H1 (cell line): ENCODE measurements at regions not wholly inside any gene's neighbourhood (a gene's known extent, or its start where the extent isn't known, plus 50 kb on each side); places are given as distances from the start of the nearest gene placed in this dataset.

Experiments used
- CTCF ChIA-PET: fragments of 300-600 bp; sonication (Branson Sonifier 250); formaldehyde crosslinking; loops from one replicate; lab custom pipeline; 2021; ENCODE audit not compliant: partially characterized antibody; lab: Charles Lee
- POLR2A ChIA-PET: fragments of 300-600 bp; sonication (Branson Sonifier 250); formaldehyde crosslinking; loops from one replicate; lab custom pipeline; 2021; ENCODE audit warnings: inconsistent platforms; ENCODE audit not compliant: partially characterized antibody; lab: Charles Lee
- DNase-seq, 2 experiments: peaks; one replicate each; pipeline versions ENCODE4 v3.0.0 to v3.0.0-alpha.2; 2010 to 2022; ENCODE audit warnings: low spot score in 2 of 2, low read depth in 1 of 2, mixed read lengths in 1 of 2
- FAIRE-seq: peaks from 2 replicates; lab custom pipeline; 2011; peaks lifted over from hg19 to GRCh38; lab: Jason Lieb, UNC
- H2AFZ ChIP-seq: 2 replicates; pipeline ENCODE4 v1.8.1; 2012; ENCODE audit warnings: low read length, inconsistent platforms
- H2AK5ac ChIP-seq: 2 replicates; pipeline ENCODE4 v1.6.1; 2013; ENCODE audit warnings: low read depth, low read length
- H2BK120ac ChIP-seq: replicated peaks from 2 replicates; pipeline ENCODE3; 2013; ENCODE audit warnings: low read depth, low read length, inconsistent platforms
- H2BK12ac ChIP-seq: 2 replicates; pipeline ENCODE4 v1.6.1; 2013; ENCODE audit warnings: low read depth, low read length
- H2BK15ac ChIP-seq: 2 replicates; pipeline ENCODE4 v1.6.1; 2013; ENCODE audit warnings: low read length
- H2BK20ac ChIP-seq: 2 replicates; pipeline ENCODE4 v1.6.1; 2013; ENCODE audit warnings: low read length
- H2BK5ac ChIP-seq: 2 replicates; pipeline ENCODE4 v1.6.1; 2013; ENCODE audit warnings: low read depth, low read length
- H3K14ac ChIP-seq: 2 replicates; pipeline ENCODE4 v1.6.1; 2013; ENCODE audit warnings: inconsistent platforms; ENCODE audit not compliant: insufficient read length
- H3K18ac ChIP-seq: 2 replicates; pipeline ENCODE4 v1.6.1; 2013; ENCODE audit warnings: low read length; ENCODE audit errors: extremely low read depth
- H3K23ac ChIP-seq: 2 replicates; pipeline ENCODE4 v1.6.1; 2013; ENCODE audit warnings: inconsistent platforms; ENCODE audit not compliant: insufficient read length
- H3K23me2 ChIP-seq: 2 replicates; pipeline ENCODE4 v1.6.1; 2013; ENCODE audit warnings: low read depth, low read length
- H3K27ac ChIP-seq: 2 replicates; pipeline ENCODE4 v1.6.1; 2011; ENCODE audit warnings: low read depth, low read length, inconsistent platforms
- H3K27me3 ChIP-seq, 4 experiments: replicated peaks in 1 of 4; 1 replicate in 1 of 4; 2 replicates in 3 of 4; pipeline versions ENCODE4 v1.6.1 to v1.8.1; 2011 to 2013; ENCODE audit warnings: low read length in 3 of 4, mild to moderate bottlenecking in 3 of 4, inconsistent platforms in 2 of 4, mixed read lengths in 2 of 4, moderate library complexity in 1 of 4; ENCODE audit not compliant: control insufficient read depth in 3 of 4, insufficient read depth in 3 of 4; ENCODE audit errors: extremely low read depth in 1 of 4
- H3K36me3 ChIP-seq, 4 experiments: 2 replicates each; pipeline versions ENCODE4 v1.6.1 to v1.8.1; 2011 to 2013; ENCODE audit warnings: mild to moderate bottlenecking in 4 of 4, low read length in 3 of 4, moderate library complexity in 2 of 4, control low read depth in 1 of 4, inconsistent platforms in 1 of 4; ENCODE audit not compliant: insufficient read depth in 4 of 4, control insufficient read depth in 2 of 4
- H3K4ac ChIP-seq: replicated peaks from 2 replicates; pipeline ENCODE3; 2013; ENCODE audit warnings: low read length, low read depth, mixed read lengths, inconsistent platforms; ENCODE audit not compliant: insufficient read length
- H3K4me1 ChIP-seq, 4 experiments: replicated peaks in 1 of 4; 1 replicate in 1 of 4; 2 replicates in 3 of 4; pipeline versions ENCODE4 v1.6.1 to v1.8.1; 2011 to 2013; ENCODE audit warnings: low read length in 3 of 4, inconsistent platforms in 2 of 4, mixed read lengths in 1 of 4; ENCODE audit not compliant: insufficient read depth in 4 of 4, control insufficient read depth in 3 of 4
- H3K4me2 ChIP-seq, 2 experiments: 2 replicates each; pipeline versions ENCODE4 v1.6.1 to v1.8.1; 2011 to 2013; ENCODE audit warnings: low read depth in 2 of 2, low read length in 2 of 2, control low read depth in 1 of 2, inconsistent platforms in 1 of 2, mild to moderate bottlenecking in 1 of 2; ENCODE audit not compliant: insufficient read depth in 1 of 2
- H3K4me3 ChIP-seq, 4 experiments: fragments of 200-600, 300-600 bp in 1 of 4; sonication (generic), shearing (Covaris generic), sonication (Bioruptor Twin) in 1 of 4; 2 replicates each; pipeline versions ENCODE4 v1.5.1 to v1.8.1; 2011 to 2016; ENCODE audit warnings: low read length in 4 of 4, low read depth in 3 of 4, control low read depth in 2 of 4, inconsistent platforms in 2 of 4, mild to moderate bottlenecking in 2 of 4, mixed read lengths in 1 of 4, moderate library complexity in 1 of 4; ENCODE audit not compliant: insufficient read depth in 2 of 4; ENCODE audit errors: extremely low read depth in 1 of 4
- H3K56ac ChIP-seq: replicated peaks from 2 replicates; pipeline ENCODE3; 2013; ENCODE audit warnings: low read depth, mild to moderate bottlenecking, mixed read lengths, low read length, inconsistent platforms; ENCODE audit not compliant: insufficient read length
- H3K79me1 ChIP-seq: 2 replicates; pipeline ENCODE4 v1.6.1; 2013; ENCODE audit warnings: low read depth, low read length, control low read depth
- H3K79me2 ChIP-seq, 2 experiments: 2 replicates each; pipeline versions ENCODE4 v1.6.1 to v1.8.1; 2012 to 2013; ENCODE audit warnings: low read length in 2 of 2, mild to moderate bottlenecking in 2 of 2, inconsistent platforms in 1 of 2; ENCODE audit not compliant: insufficient read depth in 2 of 2, control insufficient read depth in 1 of 2
- H3K9ac ChIP-seq, 4 experiments: replicated peaks in 1 of 4; 1 replicate in 1 of 4; 2 replicates in 3 of 4; pipeline versions ENCODE4 v1.6.1 to v1.8.1; 2011 to 2013; ENCODE audit warnings: low read depth in 3 of 4, low read length in 3 of 4, control low read depth in 2 of 4, mild to moderate bottlenecking in 2 of 4, moderate library complexity in 2 of 4, inconsistent platforms in 1 of 4; ENCODE audit errors: extremely low read depth in 1 of 4
- H3K9me3 ChIP-seq, 2 experiments: 2 replicates each; pipeline versions ENCODE4 v1.6.1 to v1.8.1; 2012 to 2013; ENCODE audit warnings: mild to moderate bottlenecking in 2 of 2, moderate library complexity in 2 of 2, control low read depth in 1 of 2, inconsistent platforms in 1 of 2, low read depth in 1 of 2, low read length in 1 of 2, mixed read lengths in 1 of 2; ENCODE audit not compliant: insufficient read depth in 2 of 2
- H4K20me1 ChIP-seq, 2 experiments: replicated peaks in 1 of 2; 2 replicates each; pipeline versions ENCODE3 to v1.8.1; 2011 to 2013; ENCODE audit warnings: inconsistent platforms in 2 of 2, low read length in 2 of 2, mild to moderate bottlenecking in 1 of 2; ENCODE audit not compliant: insufficient read depth in 2 of 2, control insufficient read depth in 1 of 2
- H4K5ac ChIP-seq: 2 replicates; pipeline ENCODE4 v1.6.1; 2013; ENCODE audit warnings: low read length, low read depth, mixed read lengths, inconsistent platforms; ENCODE audit not compliant: insufficient read length
- H4K8ac ChIP-seq: 2 replicates; pipeline ENCODE4 v1.8.0; 2013; ENCODE audit warnings: mild to moderate bottlenecking, moderate library complexity, low read length, inconsistent platforms; ENCODE audit not compliant: insufficient read depth; ENCODE audit errors: extremely low read depth
- H4K91ac ChIP-seq: replicated peaks from 2 replicates; pipeline ENCODE3; 2013; ENCODE audit warnings: low read length, mixed read lengths, inconsistent platforms; ENCODE audit not compliant: insufficient read length
- ASH2L ChIP-seq: fragments of 200-600, 300-600 bp; sonication (generic); IDR thresholded peaks from one replicate; pipeline ENCODE4 v1.7.1; 2017; ENCODE audit warnings: low read length
- ATF3 ChIP-seq: IDR thresholded peaks from 2 replicates; pipeline ENCODE4 v1.6.1; 2011; ENCODE audit warnings: low read depth, mild to moderate bottlenecking, low read length; ENCODE audit not compliant: insufficient read depth
- CHD1 ChIP-seq: IDR thresholded peaks from 2 replicates; pipeline ENCODE4 v1.6.1; 2012; ENCODE audit warnings: low read depth, low read length, improper control_type of control experiment
- CREB1 ChIP-seq: IDR thresholded peaks from 2 replicates; pipeline ENCODE4 v1.6.1; 2012; ENCODE audit warnings: inconsistent platforms
- EGR1 ChIP-seq: IDR thresholded peaks from 2 replicates; pipeline ENCODE4 v1.6.1; 2011; ENCODE audit warnings: low read depth, low read length, borderline replicate concordance
- GABPA ChIP-seq: IDR thresholded peaks from 2 replicates; pipeline ENCODE4 v1.6.1; 2011; ENCODE audit warnings: mild to moderate bottlenecking, low read length, moderate library complexity, borderline replicate concordance; ENCODE audit not compliant: insufficient read depth
- JUN ChIP-seq: IDR thresholded peaks from 2 replicates; pipeline ENCODE4 v1.6.1; 2011; ENCODE audit warnings: low read depth, mild to moderate bottlenecking, improper control_type of control experiment, low read length
- KDM5A ChIP-seq: fragments of 200-600 bp; IDR thresholded peaks from 2 replicates; pipeline ENCODE4 v1.7.1; 2012; ENCODE audit warnings: mild to moderate bottlenecking, low read length, inconsistent platforms, mixed read lengths
- NRF1 ChIP-seq: IDR thresholded peaks from 2 replicates; pipeline ENCODE4 v1.6.1; 2011; ENCODE audit warnings: mild to moderate bottlenecking, low read depth, low read length, improper control_type of control experiment
- RAD21 ChIP-seq, 2 experiments: IDR thresholded peaks in 1 of 2; conservative IDR thresholded peaks in 1 of 2; 2 replicates each; pipeline ENCODE4 v1.6.1; 2011; ENCODE audit warnings: low read depth in 2 of 2, low read length in 2 of 2, improper control_type of control experiment in 1 of 2, inconsistent platforms in 1 of 2, mild to moderate bottlenecking in 1 of 2, moderate library complexity in 1 of 2
- RFX5 ChIP-seq: IDR thresholded peaks from 2 replicates; pipeline ENCODE4 v1.6.1; 2011; ENCODE audit warnings: low read depth, low read length, improper control_type of control experiment, borderline replicate concordance
- SUZ12 ChIP-seq: fragments of 200-600 bp; sonication (generic); IDR thresholded peaks from 2 replicates; pipeline ENCODE4 v1.6.1; 2012; ENCODE audit warnings: mild to moderate bottlenecking, inconsistent platforms, low read length, moderate library complexity, mixed read lengths
- TBP ChIP-seq: IDR thresholded peaks from 2 replicates; pipeline ENCODE4 v1.6.1; 2011; ENCODE audit warnings: low read depth, low read length, improper control_type of control experiment
- WGBS, 2 experiments: shearing (Covaris generic) in 1 of 2; methylation state at CpG; one replicate each; pipeline versions ENCODE4 v1.1.6 to v1.1.7; 2013 to 2015; ENCODE audit warnings: low lambda C conversion rate in 2 of 2, mixed read lengths in 2 of 2, inconsistent platforms in 1 of 2, low coverage in 1 of 2, missing lambda C conversion rate in 1 of 2; ENCODE audit not compliant: insufficient replicate concordance in 2 of 2, insufficient coverage in 1 of 2, insufficient read length in 1 of 2; ENCODE audit errors: extremely low coverage in 1 of 2, missing lambda C conversion rate in 1 of 2; 5-methylcytosine and 5-hydroxymethylcytosine counted together
- TF ChIP-seq, protein P1 (sequence below): IDR thresholded peaks from 2 replicates; pipeline ENCODE4 v1.6.1; 2012; ENCODE audit warnings: inconsistent platforms

DNA sequence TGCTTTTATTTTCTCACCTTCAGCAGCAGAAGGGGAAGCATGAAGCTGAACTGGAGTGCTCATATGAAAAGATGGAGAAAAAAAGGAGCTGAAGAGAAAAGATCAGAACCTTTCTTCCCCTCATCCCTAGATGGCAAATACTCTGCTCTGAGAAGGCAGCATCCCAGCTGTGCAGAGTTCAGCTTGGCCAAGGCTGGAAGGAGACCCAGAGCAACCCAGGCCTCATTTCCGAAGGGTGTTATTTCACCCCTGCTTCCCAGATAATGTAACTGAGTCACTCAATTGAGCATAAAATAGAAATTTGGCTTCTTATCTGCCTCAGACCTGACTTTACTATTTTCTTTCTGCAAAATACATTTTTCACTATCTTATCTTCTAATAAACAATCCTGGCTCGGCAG lies 489.9 kb upstream of the BRINP1 start:
- WGBS, 2 experiments, result 95% methylated on average over 2 of the region's 2 CpGs; no CpG with 5 or more reads in 1 of the 2 experiments
- no peak overlapping the region for H3K27ac ChIP-seq
- FAIRE-seq, result no peak
- no peak for TF ChIP-seq JUN
- no peak for TF ChIP-seq GABPA
- TF ChIP-seq ASH2L, result no peak
- no peak for TF ChIP-seq EGR1
- no peak for TF ChIP-seq RFX5
- no peak for TF ChIP-seq ATF3
- no peak for TF ChIP-seq CHD1
- TF ChIP-seq RAD21 (IDR thresholded peaks at IDR 0.05 in 1 of 2, conservative IDR thresholded peaks at IDR 0.05 in 1 of 2; ENCODE audit: low read depth in 2 of 2, low read length in 2 of 2), result no peak
- no peak for TF ChIP-seq SUZ12
- no peak for TF ChIP-seq KDM5A
- TF ChIP-seq TBP, result no peak
- no peak for TF ChIP-seq NRF1
- TF ChIP-seq CREB1, result no peak
- TF ChIP-seq, protein P1, sequence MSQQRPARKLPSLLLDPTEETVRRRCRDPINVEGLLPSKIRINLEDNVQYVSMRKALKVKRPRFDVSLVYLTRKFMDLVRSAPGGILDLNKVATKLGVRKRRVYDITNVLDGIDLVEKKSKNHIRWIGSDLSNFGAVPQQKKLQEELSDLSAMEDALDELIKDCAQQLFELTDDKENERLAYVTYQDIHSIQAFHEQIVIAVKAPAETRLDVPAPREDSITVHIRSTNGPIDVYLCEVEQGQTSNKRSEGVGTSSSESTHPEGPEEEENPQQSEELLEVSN, result no peak

More for the DNA sequence above, 489.9 kb upstream of the BRINP1 start:
- Histone ChIP-seq H3K14ac (no peak overlapping the region), H3K4me1 (no peaks in the 10 kb centered on the region), H3K23me2 (no peaks in the 10 kb centered on the region), H3K23ac (no peak overlapping the region), H2BK120ac (no peak overlapping the region), H3K56ac (no peak overlapping the region), H4K20me1 (no peaks in the 10 kb centered on the region), H2BK20ac (no peak overlapping the region), H3K9me3 (no peaks in the 10 kb centered on the region), H4K5ac (no peak overlapping the region), H3K18ac (no peak overlapping the region), H3K4ac (no peak overlapping the region), H4K91ac (no peak overlapping the region), H3K79me2 (no peaks in the 10 kb centered on the region), H2BK5ac (no peak overlapping the region), H3K36me3 (no peaks in the 10 kb centered on the region), H2BK12ac (no peak overlapping the region), H3K27me3 (no peaks in the 10 kb centered on the region), H2BK15ac (no peak overlapping the region), H2AK5ac (no peak overlapping the region), H4K8ac (no peak overlapping the region), H3K9ac (no peak overlapping the region; a peak in 1 of 7 replicates), H2AFZ (no peak overlapping the region), H3K4me3 (no peak overlapping the region), H3K4me2 (no peak overlapping the region), H3K79me1 (no peaks in the 10 kb centered on the region)
- ChIA-PET POLR2A (no interaction called here), CTCF (interaction anchor here (1.6 kb wide), 1 partner anchor 18 kb away, joined by 4 read pairs; no protein-coding TSS in a partner anchor)
- DNase-seq, result no peak
